Neural cell (in vitro differentiated cells): ENCODE measurements at regions not wholly inside any gene's neighbourhood (a gene's known extent, or its start where the extent isn't known, plus 50 kb on each side); places are given as distances from the start of the nearest gene placed in this dataset.

Experiments used
- H2AFZ ChIP-seq: fragments of 200-600, 300-800 bp; sonication (generic), shearing (Covaris generic); 2 replicates; pipeline ENCODE4 v1.6.0; 2014; ENCODE audit warnings: low read depth, mild to moderate bottlenecking, antibody characterized with exemption, low read length, moderate library complexity
- H3F3A ChIP-seq: fragments of 200-600 bp; shearing (Covaris generic); 2 replicates; pipeline ENCODE4 v1.6.1; 2016; ENCODE audit warnings: mild to moderate bottlenecking, moderate library complexity, mixed read lengths, antibody characterized with exemption, low read length; ENCODE audit not compliant: insufficient read depth, poor library complexity, severe bottlenecking
- H3K27ac ChIP-seq: fragments of 200-600, 300-800 bp; sonication (generic), shearing (Covaris generic); 2 replicates; pipeline ENCODE4 v1.5.1; 2014; ENCODE audit warnings: mild to moderate bottlenecking, low read length, moderate library complexity
- H3K27me3 ChIP-seq: fragments of 300-800, 200-600 bp; sonication (generic), shearing (Covaris generic); 2 replicates; pipeline ENCODE4 v1.6.0; 2014; ENCODE audit warnings: mild to moderate bottlenecking, low read depth, low read length, moderate library complexity; ENCODE audit not compliant: insufficient read depth
- H3K36me3 ChIP-seq: fragments of 300-800, 200-600 bp; sonication (generic), shearing (Covaris generic); 2 replicates; pipeline ENCODE4 v1.5.1; 2014; ENCODE audit warnings: mild to moderate bottlenecking, antibody characterized with exemption, low read length, moderate library complexity; ENCODE audit not compliant: insufficient read depth
- H3K4me2 ChIP-seq: fragments of 300-800, 200-600 bp; sonication (generic), shearing (Covaris generic); 2 replicates; pipeline ENCODE4 v1.6.0; 2014; ENCODE audit warnings: mild to moderate bottlenecking, low read length
- H3K4me3 ChIP-seq: fragments of 300-800, 200-600 bp; sonication (generic), shearing (Covaris generic); 2 replicates; pipeline ENCODE4 v1.5.1; 2014; ENCODE audit warnings: mild to moderate bottlenecking, low read length, moderate library complexity
- H3K79me2 ChIP-seq: fragments of 200-600 bp; shearing (Covaris generic); replicated peaks from 2 replicates; pipeline ENCODE4 v1.6.0; 2014; ENCODE audit warnings: mild to moderate bottlenecking, low read length, moderate library complexity; ENCODE audit not compliant: insufficient read depth
- H3K9ac ChIP-seq: fragments of 300-800, 200-600 bp; sonication (generic), shearing (Covaris generic); 2 replicates; pipeline ENCODE4 v1.6.1; 2016; ENCODE audit warnings: mild to moderate bottlenecking, low read length, mixed read lengths
- H3K9me2 ChIP-seq: fragments of 200-600 bp; shearing (Covaris generic); 2 replicates; pipeline ENCODE4 v1.6.1; 2016; ENCODE audit warnings: mild to moderate bottlenecking, low read length, mixed read lengths; ENCODE audit not compliant: insufficient read depth
- H3K9me3 ChIP-seq: fragments of 200-600, 300-800 bp; sonication (generic), shearing (Covaris generic); 2 replicates; pipeline ENCODE4 v1.6.1; 2016; ENCODE audit warnings: mild to moderate bottlenecking, mixed run types, low read length, moderate library complexity, mixed read lengths
- H4K20me1 ChIP-seq: fragments of 200-600 bp; shearing (Covaris generic); 2 replicates; pipeline ENCODE4 v1.6.1; 2016; ENCODE audit warnings: mild to moderate bottlenecking, mixed run types; ENCODE audit not compliant: insufficient read depth
- CTCF ChIP-seq: fragments of 450-650 bp; IDR thresholded peaks from 2 replicates; pipeline ENCODE4 v1.5.1; 2014; ENCODE audit warnings: antibody characterized with exemption, mild to moderate bottlenecking, moderate library complexity; ENCODE audit not compliant: poor library complexity, severe bottlenecking
- EP300 ChIP-seq: fragments of 450-650 bp; conservative IDR thresholded peaks from 2 replicates; pipeline ENCODE4 v1.6.1; 2014; ENCODE audit warnings: antibody characterized with exemption, mild to moderate bottlenecking, moderate library complexity; ENCODE audit not compliant: poor library complexity, severe bottlenecking
- EZH2 ChIP-seq: fragments of 200-600, 300-800 bp; shearing (Covaris generic), sonication (generic); IDR thresholded peaks from 2 replicates; pipeline ENCODE4 v1.6.1; 2014; ENCODE audit warnings: antibody characterized with exemption, low read length, borderline replicate concordance, mild to moderate bottlenecking; ENCODE audit not compliant: insufficient read depth, poor library complexity, severe bottlenecking
- MXI1 ChIP-seq: fragments of 450-650 bp; conservative IDR thresholded peaks from 2 replicates; pipeline ENCODE4 v1.6.1; 2014; ENCODE audit warnings: antibody characterized with exemption, mild to moderate bottlenecking; ENCODE audit not compliant: poor library complexity, severe bottlenecking
- POLR2AphosphoS5 ChIP-seq: IDR thresholded peaks from 2 replicates; pipeline ENCODE4 v1.6.1; 2012
- RAD21 ChIP-seq: fragments of 450-650 bp; conservative IDR thresholded peaks from 2 replicates; pipeline ENCODE4 v1.6.1; 2014; ENCODE audit warnings: antibody characterized with exemption, mild to moderate bottlenecking, moderate library complexity
- REST ChIP-seq: IDR thresholded peaks from 2 replicates; pipeline ENCODE4 v1.6.1; 2012; ENCODE audit warnings: borderline replicate concordance
- SMC3 ChIP-seq: fragments of 450-650 bp; conservative IDR thresholded peaks from 2 replicates; pipeline ENCODE4 v1.6.1; 2014; ENCODE audit warnings: antibody characterized with exemption, mild to moderate bottlenecking, moderate library complexity; ENCODE audit not compliant: poor library complexity
- TAF1 ChIP-seq: IDR thresholded peaks from 2 replicates; pipeline ENCODE4 v1.6.1; 2012; ENCODE audit warnings: low read depth

- Histone ChIP-seq H3K27ac (no peak overlapping the region), H3K27me3 (no peaks in the 10 kb centered on the region)
- TF ChIP-seq TAF1 (no peak), SMC3 (no peak), EP300 (no peak), POLR2AphosphoS5 (no peak), EZH2 (no peak), CTCF (no peak), RAD21 (no peak), REST (no peak), MXI1 (no peak)
Measured at GRCh38 chr7:18119985-18120384, 92.3 kb upstream of the PRPS1L1 start.

GRCh38 chr7:18123508-18124239, 96.0 kb upstream of the PRPS1L1 start:
- Histone ChIP-seq H2AFZ (no peak overlapping the region), H3K27ac (no peak overlapping the region), H3K9ac (no peak overlapping the region), H3K9me3 (no peaks in the 10 kb centered on the region), H3K4me3 (no peak overlapping the region), H3K9me2 (no peaks in the 10 kb centered on the region), H3K4me2 (no peak overlapping the region), H3K79me2 (no peaks in the 10 kb centered on the region), H3F3A (no peaks in the 10 kb centered on the region), H3K36me3 (no peaks in the 10 kb centered on the region), H4K20me1 (no peaks in the 10 kb centered on the region), H3K27me3 (no peaks in the 10 kb centered on the region)
- TF ChIP-seq RAD21 (no peak), REST (no peak), POLR2AphosphoS5 (no peak), CTCF (no peak), SMC3 (no peak), TAF1 (no peak), EP300 (no peak), EZH2 (no peak), MXI1 (no peak)

More at GRCh38 chr7:18119985-18120384, 92.3 kb upstream of the PRPS1L1 start:
- Histone ChIP-seq H3K9me2 (no peaks in the 10 kb centered on the region), H4K20me1 (no peaks in the 10 kb centered on the region), H2AFZ (no peak overlapping the region), H3K36me3 (no peaks in the 10 kb centered on the region), H3F3A (no peaks in the 10 kb centered on the region), H3K79me2 (no peaks in the 10 kb centered on the region), H3K9me3 (no peaks in the 10 kb centered on the region), H3K4me2 (no peak overlapping the region), H3K9ac (no peak overlapping the region), H3K4me3 (no peak overlapping the region)
